K562 (cell line): ENCODE measurements at regions not wholly inside any gene's neighbourhood (a gene's known extent, or its start where the extent isn't known, plus 50 kb on each side); places are given as distances from the start of the nearest gene placed in this dataset.

Experiments
- CBX3 ChIP-seq, 2 experiments: IDR thresholded peaks; 1 replicate in 1 of 2; 2 replicates in 1 of 2; pipeline ENCODE4 v1.6.1; 2012; ENCODE audit warnings: inconsistent platforms in 2 of 2, low read length in 2 of 2, borderline replicate concordance in 1 of 2, control low read depth in 1 of 2
- E4F1 ChIP-seq: fragments of 250-450 bp; sonication (Bioruptor Pico); IDR thresholded peaks from 2 replicates; pipeline ENCODE4 v1.5.0; 2021; ENCODE audit warnings: mild to moderate bottlenecking, borderline replicate concordance
- MCM5 ChIP-seq: fragments of 450-650 bp; IDR thresholded peaks from 2 replicates; pipeline ENCODE4 v1.6.1; 2016; ENCODE audit warnings: low read depth
- MEF2D ChIP-seq: conservative IDR thresholded peaks from 2 replicates; pipeline ENCODE4 v1.6.1; 2016; ENCODE audit warnings: low read depth, missing genetic modification characterization, missing compliant biosample characterization
- MEIS2 ChIP-seq: fragments of 450-650 bp; IDR thresholded peaks from 2 replicates; pipeline ENCODE4 v1.6.1; 2014; ENCODE audit warnings: mild to moderate bottlenecking; ENCODE audit not compliant: partially characterized antibody
- PCBP2 ChIP-seq: fragments of 200-400 bp; formaldehyde crosslinking; IDR thresholded peaks from 2 replicates; pipeline ENCODE4 v1.6.1; 2018; ENCODE audit warnings: low read length, low read depth, mild to moderate bottlenecking, moderate library complexity; ENCODE audit not compliant: poor library complexity, severe bottlenecking
- PHF21A ChIP-seq: fragments of 450-650 bp; IDR thresholded peaks from 2 replicates; pipeline ENCODE4 v1.6.1; 2017; ENCODE audit warnings: low read depth, borderline replicate concordance
- ZBTB43 ChIP-seq: sonication (generic); formaldehyde crosslinking; IDR thresholded peaks from 2 replicates; pipeline ENCODE4 v1.8.0; 2023; ENCODE audit warnings: mild to moderate bottlenecking, missing genetic modification reagents
- ZNF165 ChIP-seq: fragments of 250-450 bp; sonication (Bioruptor Pico); IDR thresholded peaks from 2 replicates; pipeline ENCODE4 v1.4.0; 2020; ENCODE audit warnings: borderline replicate concordance
- ZNF280A ChIP-seq: fragments of 450-650 bp; IDR thresholded peaks from 2 replicates; pipeline ENCODE4 v1.6.1; 2018; ENCODE audit warnings: mild to moderate bottlenecking, low read depth; ENCODE audit not compliant: partially characterized antibody
- ZNF436 ChIP-seq: fragments of 250-450, 450-650 bp; sonication (Bioruptor Pico); formaldehyde crosslinking; IDR thresholded peaks from 2 replicates; pipeline ENCODE4 v1.7.0; 2020; ENCODE audit warnings: mild to moderate bottlenecking
- ZNF644 ChIP-seq: fragments of 200-800 bp; sonication (Bioruptor generic); IDR thresholded peaks from 2 replicates; pipeline ENCODE4 v1.6.1; 2016; ENCODE audit warnings: low read depth, missing genetic modification characterization, missing compliant biosample characterization
- ZNF79 ChIP-seq: fragments of 250-450 bp; sonication (Bioruptor Pico); IDR thresholded peaks from 2 replicates; pipeline ENCODE4 v1.4.0; 2020; ENCODE audit warnings: low read depth, mild to moderate bottlenecking, moderate library complexity

GRCh38 chr10:64312876-64313275, 791.7 kb downstream of the REEP3 start (continued):
- no peak for TF ChIP-seq ZNF165 (CRISPR knock-in tag)
- TF ChIP-seq CBX3 (IDR thresholded peaks at IDR 0.05; ENCODE audit: borderline replicate concordance in 1 of 2, low read length in 2 of 2): no peak
- TF ChIP-seq ZBTB43: no peak
- TF ChIP-seq MEF2D (tag): no peak
- no peak for TF ChIP-seq ZNF79
- TF ChIP-seq PCBP2: no peak
- TF ChIP-seq ZNF280A: no peak
- no peak for TF ChIP-seq MEIS2
- no peak for TF ChIP-seq ZNF436 (CRISPR knock-in tag)
- no peak for TF ChIP-seq E4F1 (CRISPR knock-in tag)
- no peak for TF ChIP-seq MCM5
- TF ChIP-seq ZNF644 (tag): no peak
- TF ChIP-seq PHF21A: no peak
